ENCODE measurements at regions not wholly inside any gene's neighbourhood (a gene's known extent, or its start where the extent isn't known, plus 50 kb on each side); places are given as distances from the start of the nearest gene placed in this dataset.
"Not testable (repeated sequence)": the region's sequence is repeated elsewhere in the genome, so short reads cannot be mapped to it uniquely, and the experiment has no call there.

- no peaks in the 10 kb centered on the region for H3K9me2 ChIP-seq (replicated peaks; ENCODE audit: insufficient read depth, low read length)
- H3K79me2 ChIP-seq (ENCODE audit: insufficient read depth, low read length): peaks cover 39% of the 10 kb centered on the region
- no peak overlapping the region for H3K9ac ChIP-seq (ENCODE audit: low read length)
- no peaks in the 10 kb centered on the region for H3K36me3 ChIP-seq (ENCODE audit: low read length)
- H3K4me3 ChIP-seq (ENCODE audit: insufficient read depth, low read length, poor library complexity, severe bottlenecking): no peak overlapping the region
- no peaks in the 10 kb centered on the region for H3K9me3 ChIP-seq (ENCODE audit: insufficient read depth, low read length)
- peaks cover 4% of the 10 kb centered on the region; the same call in 1 of the 2 replicates for H4K20me1 ChIP-seq (ENCODE audit: low read depth, low read length)
- H3K27ac ChIP-seq (ENCODE audit: low read depth, low read length): no peak overlapping the region
- H3K4me2 ChIP-seq (ENCODE audit: low read depth, low read length, poor library complexity, severe bottlenecking): no peak overlapping the region
- TF ChIP-seq, protein P1, sequence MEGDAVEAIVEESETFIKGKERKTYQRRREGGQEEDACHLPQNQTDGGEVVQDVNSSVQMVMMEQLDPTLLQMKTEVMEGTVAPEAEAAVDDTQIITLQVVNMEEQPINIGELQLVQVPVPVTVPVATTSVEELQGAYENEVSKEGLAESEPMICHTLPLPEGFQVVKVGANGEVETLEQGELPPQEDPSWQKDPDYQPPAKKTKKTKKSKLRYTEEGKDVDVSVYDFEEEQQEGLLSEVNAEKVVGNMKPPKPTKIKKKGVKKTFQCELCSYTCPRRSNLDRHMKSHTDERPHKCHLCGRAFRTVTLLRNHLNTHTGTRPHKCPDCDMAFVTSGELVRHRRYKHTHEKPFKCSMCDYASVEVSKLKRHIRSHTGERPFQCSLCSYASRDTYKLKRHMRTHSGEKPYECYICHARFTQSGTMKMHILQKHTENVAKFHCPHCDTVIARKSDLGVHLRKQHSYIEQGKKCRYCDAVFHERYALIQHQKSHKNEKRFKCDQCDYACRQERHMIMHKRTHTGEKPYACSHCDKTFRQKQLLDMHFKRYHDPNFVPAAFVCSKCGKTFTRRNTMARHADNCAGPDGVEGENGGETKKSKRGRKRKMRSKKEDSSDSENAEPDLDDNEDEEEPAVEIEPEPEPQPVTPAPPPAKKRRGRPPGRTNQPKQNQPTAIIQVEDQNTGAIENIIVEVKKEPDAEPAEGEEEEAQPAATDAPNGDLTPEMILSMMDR (IDR thresholded peaks at IDR 0.05; ENCODE audit: insufficient read depth, low read length, poor library complexity, severe bottlenecking): no peak
- no peak for TF ChIP-seq EZH2phosphoT487 (conservative IDR thresholded peaks at IDR 0.05; ENCODE audit: low read length)
- no peak overlapping the region for H2AFZ ChIP-seq (ENCODE audit: low read depth, low read length, severe bottlenecking)
- peaks cover 3% of the 10 kb centered on the region; the same call in 1 of the 2 replicates for H3F3A ChIP-seq (ENCODE audit: insufficient read depth)
- no peaks in the 10 kb centered on the region for H3K27me3 ChIP-seq (ENCODE audit: low read length)
These were observed 128.3 kb downstream of the GOSR1 start for GRCh38 chr17:30605523-30605922.

GRCh38 chr17:30605027-30605426 lies 127.8 kb downstream of the GOSR1 start:
- Histone ChIP-seq H2AFZ (ENCODE audit: low read depth, low read length, severe bottlenecking) (no peak overlapping the region), H3K9ac (ENCODE audit: low read length) (no peak overlapping the region), H3K4me2 (ENCODE audit: low read depth, low read length, poor library complexity, severe bottlenecking) (no peak overlapping the region), H3K27ac (ENCODE audit: low read depth, low read length) (no peak overlapping the region), H3K79me2 (ENCODE audit: insufficient read depth, low read length) (peaks cover 39% of the 10 kb centered on the region), H4K20me1 (ENCODE audit: low read depth, low read length) (peaks cover 4% of the 10 kb centered on the region; the same call in 1 of the 2 replicates), H3K9me2 (replicated peaks; ENCODE audit: insufficient read depth, low read length) (no peaks in the 10 kb centered on the region), H3K27me3 (ENCODE audit: low read length) (no peaks in the 10 kb centered on the region), H3K36me3 (ENCODE audit: low read length) (no peaks in the 10 kb centered on the region), H3K9me3 (ENCODE audit: insufficient read depth, low read length) (no peaks in the 10 kb centered on the region), H3F3A (ENCODE audit: insufficient read depth) (peaks cover 4% of the 10 kb centered on the region; the same call in 1 of the 2 replicates), H3K4me3 (ENCODE audit: insufficient read depth, low read length, poor library complexity, severe bottlenecking) (no peak overlapping the region)
- TF ChIP-seq EZH2phosphoT487 (conservative IDR thresholded peaks at IDR 0.05; ENCODE audit: low read length): no peak
- TF ChIP-seq, protein P1 (IDR thresholded peaks at IDR 0.05; ENCODE audit: insufficient read depth, low read length, poor library complexity, severe bottlenecking): no peak

GRCh38 chr17:30602396-30602795 lies 125.2 kb downstream of the GOSR1 start:
- not testable (repeated sequence) for H3K9ac ChIP-seq (ENCODE audit: low read length); H3K27me3 ChIP-seq (ENCODE audit: low read length); H2AFZ ChIP-seq (ENCODE audit: low read depth, low read length, severe bottlenecking); H3K9me3 ChIP-seq (ENCODE audit: insufficient read depth, low read length); H3K9me2 ChIP-seq (replicated peaks; ENCODE audit: insufficient read depth, low read length); H3K27ac ChIP-seq (ENCODE audit: low read depth, low read length); H3K36me3 ChIP-seq (ENCODE audit: low read length); H3K4me2 ChIP-seq (ENCODE audit: low read depth, low read length, poor library complexity, severe bottlenecking); H3K4me3 ChIP-seq (ENCODE audit: insufficient read depth, low read length, poor library complexity, severe bottlenecking); H4K20me1 ChIP-seq (ENCODE audit: low read depth, low read length)
- Histone ChIP-seq H3F3A (ENCODE audit: insufficient read depth) (peaks cover 16% of the 10 kb centered on the region), H3K79me2 (ENCODE audit: insufficient read depth, low read length) (peaks cover 39% of the 10 kb centered on the region)

- Histone ChIP-seq H3K4me2 (ENCODE audit: low read depth, low read length, poor library complexity, severe bottlenecking) (peak overlapping the region; percentile 29), H3F3A (ENCODE audit: insufficient read depth) (peaks cover 16% of the 10 kb centered on the region), H3K79me2 (ENCODE audit: insufficient read depth, low read length) (peaks cover 39% of the 10 kb centered on the region)
- not testable (repeated sequence) for H3K9me2 ChIP-seq (replicated peaks; ENCODE audit: insufficient read depth, low read length); H3K27me3 ChIP-seq (ENCODE audit: low read length); H3K9ac ChIP-seq (ENCODE audit: low read length); H3K4me3 ChIP-seq (ENCODE audit: insufficient read depth, low read length, poor library complexity, severe bottlenecking); H2AFZ ChIP-seq (ENCODE audit: low read depth, low read length, severe bottlenecking); H3K27ac ChIP-seq (ENCODE audit: low read depth, low read length); H3K9me3 ChIP-seq (ENCODE audit: insufficient read depth, low read length); H3K36me3 ChIP-seq (ENCODE audit: low read length); H4K20me1 ChIP-seq (ENCODE audit: low read depth, low read length)
These were observed 124.8 kb downstream of the GOSR1 start for GRCh38 chr17:30601984-30602383.
